ENCODE measurements at regions not wholly inside any gene's neighbourhood (a gene's known extent, or its start where the extent isn't known, plus 50 kb on each side); places are given as distances from the start of the nearest gene placed in this dataset.

DNA sequence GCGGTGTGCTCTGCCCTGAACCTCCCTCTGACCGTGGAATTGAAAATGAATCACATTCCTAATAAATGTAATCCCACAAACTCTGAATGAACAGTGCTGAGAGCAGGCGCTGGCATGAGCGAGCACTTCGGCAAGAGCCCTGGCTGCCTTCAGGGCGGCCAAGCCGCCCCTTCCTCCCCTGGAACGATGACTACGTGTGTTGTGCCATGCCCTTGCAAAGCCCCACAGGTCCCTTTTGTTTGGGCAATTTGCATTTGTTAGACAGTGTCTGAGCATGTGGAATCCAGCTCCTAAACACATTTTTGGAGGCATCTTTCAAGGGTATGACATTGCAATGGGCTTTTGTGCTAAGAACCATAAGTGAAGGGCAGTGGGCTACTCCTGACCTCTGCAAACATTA lies 95.6 kb upstream of the MKI67 start:
- no peak for DNase-seq (ENCODE audit: low read depth)

GRCh38 chr10:128222332-128222849 lies 96.2 kb upstream of the MKI67 start:
- no peak for DNase-seq (ENCODE audit: low read depth)

DNA sequence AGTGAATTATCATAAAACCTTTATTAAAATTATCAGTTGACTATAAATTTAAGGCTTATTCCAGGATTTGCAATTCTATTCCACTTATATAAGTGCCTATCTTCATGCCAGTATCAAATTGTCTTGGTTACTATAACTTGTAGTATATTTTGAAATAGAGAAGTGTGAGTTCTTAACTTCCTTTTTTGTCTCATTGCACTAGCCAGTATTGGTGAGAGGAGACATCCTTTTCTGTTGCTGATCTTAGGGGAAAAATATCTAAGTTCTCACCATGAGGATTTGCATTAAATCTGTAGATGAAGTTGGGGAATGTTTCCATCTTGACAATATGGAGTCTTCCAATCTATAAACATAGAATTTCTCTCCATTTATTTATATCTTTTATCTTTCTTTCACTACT lies 104.2 kb upstream of the MKI67 start:
- DNase-seq (ENCODE audit: low read depth) = no peak

- DNase-seq (ENCODE audit: low read depth) = no peak
Observed at GRCh38 chr10:128233422-128233821, 107.2 kb upstream of the MKI67 start.

DNA sequence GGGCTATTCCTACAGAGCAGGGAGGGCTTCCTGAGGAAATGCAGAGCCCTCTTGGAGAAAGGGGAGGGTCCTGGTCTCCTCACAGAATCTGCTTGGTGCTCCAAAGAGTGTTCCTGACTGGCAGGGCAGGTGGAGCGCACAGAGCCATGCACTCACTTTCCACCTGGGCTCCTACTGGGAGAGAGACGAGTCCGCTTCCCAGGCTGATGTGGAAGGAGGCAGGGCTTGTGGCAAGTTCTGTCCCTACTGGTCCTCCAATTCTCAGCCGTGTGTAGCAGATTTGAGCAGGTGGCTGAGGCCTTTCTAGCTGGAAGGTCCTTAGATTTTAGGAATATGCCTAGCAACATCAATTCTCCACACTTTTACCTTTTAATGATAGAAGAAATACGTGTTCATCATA lies 111.5 kb upstream of the MKI67 start:
- DNase-seq (ENCODE audit: low read depth) = no peak

DNA sequence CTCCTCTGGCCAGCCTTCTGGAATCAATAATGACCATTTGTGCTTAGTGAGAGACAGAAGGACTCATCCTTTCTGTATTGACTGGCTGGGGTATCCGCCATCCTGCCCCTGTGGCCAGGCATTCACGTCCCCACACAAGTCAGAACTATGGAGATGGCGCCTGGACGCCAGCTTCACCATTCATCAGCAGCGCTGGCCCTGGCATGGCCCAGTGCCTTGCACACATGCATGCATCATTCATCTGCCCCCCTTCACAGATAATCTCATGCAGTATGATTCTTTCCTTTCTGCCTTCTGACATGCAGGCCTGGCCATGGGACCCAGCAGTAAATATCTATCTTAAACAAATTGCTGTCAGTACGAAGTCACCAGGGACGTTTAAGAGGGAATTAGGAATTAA lies 114.8 kb upstream of the MKI67 start:
- DNase-seq (ENCODE audit: low read depth) = no peak

GRCh38 chr10:128242641-128243040 lies 116.4 kb upstream of the MKI67 start:
- no peak for DNase-seq (ENCODE audit: low read depth)

DNA sequence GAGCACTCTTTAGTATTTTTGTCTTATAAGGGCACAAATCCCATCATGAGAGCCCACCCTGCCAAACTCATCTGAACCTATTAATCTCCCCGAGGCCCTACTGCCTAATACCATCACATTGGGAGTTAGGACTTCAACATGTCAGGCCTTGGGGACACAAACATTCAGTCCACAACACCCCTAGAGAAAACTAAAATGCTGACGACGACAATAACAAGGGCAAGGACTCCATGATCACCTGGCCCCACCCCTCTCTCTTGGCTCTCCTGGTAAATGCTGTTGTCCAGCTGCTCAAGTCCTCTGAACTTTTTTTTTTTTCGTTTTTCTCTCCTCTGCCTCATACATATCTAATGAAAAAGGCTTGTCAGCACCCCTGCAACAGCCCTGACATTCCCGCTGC lies 118.8 kb upstream of the MKI67 start:
- DNase-seq (ENCODE audit: low read depth) = no peak

GRCh38 chr10:128247576-128247975 lies 121.4 kb upstream of the MKI67 start:
- no peak for DNase-seq (ENCODE audit: low read depth)

GRCh38 chr10:128254476-128254875 lies 128.3 kb upstream of the MKI67 start:
- DNase-seq (ENCODE audit: low read depth) = no peak

DNA sequence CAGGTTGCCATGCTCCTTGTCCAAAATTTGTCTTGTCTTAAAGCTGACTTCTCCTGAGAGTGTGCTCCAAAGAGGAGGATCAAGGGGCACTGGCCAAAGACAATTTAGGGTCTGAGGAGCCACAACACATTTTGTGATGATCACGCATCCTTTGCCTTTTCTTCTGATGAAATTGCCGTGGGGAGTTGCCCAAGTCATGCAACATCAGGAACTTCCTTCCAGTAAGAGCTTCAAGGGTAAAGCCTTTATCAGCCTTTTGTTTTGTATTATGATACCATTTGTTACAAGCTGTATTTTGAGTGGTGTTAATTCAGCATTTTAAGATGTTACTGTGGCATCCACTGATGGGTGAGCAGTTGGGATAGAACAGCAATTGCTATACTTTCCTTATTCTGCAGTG lies 131.2 kb upstream of the MKI67 start:
- no peak for DNase-seq (ENCODE audit: low read depth)

DNA sequence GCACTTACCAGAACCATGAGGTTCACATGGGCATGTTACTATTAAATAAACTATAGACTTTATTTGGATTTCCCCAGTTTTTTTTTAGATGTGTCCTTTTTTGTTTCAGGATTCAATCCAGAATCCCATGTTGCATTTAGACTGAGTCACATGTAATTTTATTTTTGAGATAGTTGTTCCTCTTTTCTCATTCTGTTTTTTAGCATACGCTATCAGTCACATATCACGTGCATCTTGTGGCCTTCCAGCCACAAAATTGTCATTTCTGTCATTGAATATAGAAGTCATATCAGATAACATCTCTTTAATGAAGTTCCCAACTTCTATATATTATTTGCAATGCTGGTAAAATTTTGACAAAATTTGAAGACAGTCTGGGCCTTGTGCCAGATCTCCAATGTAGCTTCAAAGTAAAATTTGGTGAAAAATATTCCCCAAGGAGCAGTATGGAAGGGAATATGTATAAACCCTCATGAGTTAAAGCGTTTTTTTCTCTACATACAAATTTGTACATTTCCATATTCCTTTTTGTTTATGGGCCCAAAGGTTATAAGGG lies 132.3 kb upstream of the MKI67 start:
- DNase-seq (ENCODE audit: low read depth) = no peak

DNA sequence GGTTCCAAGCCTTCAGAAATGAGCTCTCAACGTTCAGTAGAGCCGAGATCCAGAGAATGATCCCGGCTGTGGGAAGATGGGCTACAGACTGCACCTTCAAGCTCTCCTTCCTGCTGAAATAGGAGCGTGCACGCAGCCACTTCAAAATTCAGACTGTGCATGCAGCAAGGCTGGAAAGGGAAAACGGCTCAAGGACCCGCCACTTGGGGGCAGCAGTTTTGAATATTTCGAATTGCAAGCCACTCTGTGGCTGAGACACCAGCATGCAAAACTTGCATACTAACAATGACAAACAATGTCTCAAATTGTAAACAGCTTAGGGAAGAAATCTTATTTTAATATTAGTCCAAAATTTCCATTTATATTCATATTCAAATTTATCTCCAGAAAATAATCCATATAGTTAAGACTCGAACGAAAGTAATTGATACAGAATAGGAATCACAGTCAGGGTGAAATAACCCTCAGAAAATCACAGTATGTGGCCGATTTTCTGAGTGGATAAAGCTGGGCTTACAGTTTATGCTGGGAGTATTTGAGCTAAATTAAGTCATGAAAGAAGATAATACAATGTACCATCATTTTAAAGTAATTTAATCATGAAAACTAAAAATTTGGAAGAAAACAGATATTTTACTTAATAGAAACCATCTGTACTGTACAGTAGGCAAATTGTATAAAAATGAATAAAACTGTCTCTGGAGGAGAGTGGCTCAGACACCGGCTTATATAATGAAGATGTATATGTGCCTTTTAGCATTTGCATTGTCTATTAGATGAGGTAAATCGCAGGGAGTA lies 137.9 kb upstream of the MKI67 start:
- no peak for DNase-seq (ENCODE audit: low read depth)

- no peak for DNase-seq (ENCODE audit: low read depth)
Observed at GRCh38 chr10:128265596-128265995, 139.4 kb upstream of the MKI67 start.

- no peak for DNase-seq (ENCODE audit: low read depth)
Observed at GRCh38 chr10:128267581-128267980, 141.4 kb upstream of the MKI67 start.

DNA sequence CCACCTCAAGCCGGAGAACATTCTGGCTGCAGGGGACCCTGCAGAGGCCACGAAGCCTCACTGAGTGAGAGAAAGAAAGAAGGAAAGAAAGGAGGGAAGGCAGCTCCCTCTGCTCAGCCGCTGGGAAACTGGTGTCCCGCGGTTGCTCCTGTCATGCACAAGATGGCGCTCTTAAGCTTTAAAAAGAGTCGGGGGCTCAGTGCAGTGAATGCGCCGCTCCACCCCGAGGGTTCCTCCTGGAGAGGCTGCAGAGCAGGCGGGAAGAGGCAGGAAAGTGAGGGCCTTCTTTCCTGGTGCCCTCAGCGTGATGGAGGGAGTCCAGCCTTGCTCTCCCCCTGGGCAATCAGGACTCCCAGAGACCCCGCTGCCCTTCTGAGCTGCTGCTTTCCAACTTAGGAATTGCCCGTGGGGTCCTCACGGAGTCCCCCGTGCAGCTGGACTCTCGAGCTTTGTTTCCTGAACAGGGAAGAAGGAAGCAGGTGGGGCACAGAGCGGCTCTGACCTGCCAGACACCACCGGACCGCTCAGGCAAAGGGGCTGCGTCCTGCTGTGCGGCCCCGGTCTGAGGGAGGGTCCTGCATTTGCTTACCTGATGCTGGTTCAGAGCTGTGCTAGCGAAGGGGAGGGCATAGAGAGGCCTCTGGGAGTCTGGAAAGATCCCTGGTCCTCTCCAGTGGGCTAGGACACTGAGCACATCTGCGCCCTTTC lies 141.9 kb upstream of the MKI67 start:
- no peak for DNase-seq (ENCODE audit: low read depth)

GRCh38 chr10:128274938-128275337 lies 148.7 kb upstream of the MKI67 start:
- no peak for DNase-seq (ENCODE audit: low read depth)

DNA sequence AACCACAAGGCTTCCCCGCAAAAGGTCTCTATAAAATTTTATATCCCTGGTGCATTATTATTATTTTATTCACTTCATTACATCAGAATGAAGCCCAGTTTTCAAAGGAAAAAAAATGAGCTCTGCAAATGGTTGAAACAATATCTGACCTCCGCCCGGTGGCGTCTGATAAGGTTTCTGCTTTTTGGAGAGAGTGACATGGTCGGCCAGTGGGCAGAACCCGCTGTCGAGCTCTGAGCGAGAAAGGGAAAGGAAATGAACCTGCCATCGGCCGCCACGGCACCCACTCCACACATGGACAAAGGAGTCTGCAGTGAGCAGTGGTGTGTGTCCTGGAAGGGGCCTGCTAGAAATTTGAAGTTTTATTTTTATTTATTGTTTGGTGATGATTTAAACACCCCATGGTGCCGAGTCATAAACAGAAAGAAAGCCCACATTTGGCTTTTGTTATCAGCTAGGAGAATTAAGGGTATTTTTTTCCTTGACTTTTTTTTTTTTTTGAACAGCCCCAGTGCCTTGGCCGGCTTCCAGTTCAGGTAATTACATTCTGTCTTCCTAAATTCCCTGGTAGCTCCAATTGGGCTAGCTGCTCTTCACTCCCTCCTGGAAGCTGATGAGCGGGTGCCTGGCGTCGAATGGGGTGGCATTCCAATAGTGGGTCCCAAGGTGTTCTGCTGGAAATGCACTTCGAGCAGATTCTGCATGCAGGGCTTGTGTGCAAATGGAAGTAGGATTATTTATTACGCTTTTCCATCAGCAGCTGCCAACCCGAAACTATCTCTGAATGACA lies 149.4 kb upstream of the MKI67 start:
- DNase-seq (ENCODE audit: low read depth) = no peak

GRCh38 chr10:128277267-128277840 lies 151.1 kb upstream of the MKI67 start:
- DNase-seq (ENCODE audit: low read depth) = no peak

DNA sequence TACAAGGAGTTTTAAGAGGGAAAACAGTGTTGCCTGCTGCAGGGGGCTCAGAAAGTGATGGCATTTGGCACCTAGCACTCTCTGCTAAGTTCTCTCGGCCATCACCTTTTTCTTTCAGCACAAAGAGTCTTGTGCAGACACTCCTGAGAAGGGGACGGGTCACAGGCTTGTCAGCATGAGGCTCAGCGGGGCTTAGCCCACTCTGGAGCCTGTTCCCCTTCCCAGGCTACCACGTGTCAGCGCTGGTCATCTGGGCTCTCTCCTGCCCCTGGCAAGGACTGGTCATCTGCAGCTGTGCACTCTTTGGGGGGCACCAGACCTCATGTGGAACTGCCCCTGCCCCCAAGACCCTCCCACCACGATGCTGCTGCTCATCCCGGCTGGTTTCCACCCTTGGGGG lies 152.1 kb upstream of the MKI67 start:
- DNase-seq (ENCODE audit: low read depth) = no peak

- no peak for DNase-seq (ENCODE audit: low read depth)
Observed at GRCh38 chr10:128280271-128280670, 154.0 kb upstream of the MKI67 start.

DNA sequence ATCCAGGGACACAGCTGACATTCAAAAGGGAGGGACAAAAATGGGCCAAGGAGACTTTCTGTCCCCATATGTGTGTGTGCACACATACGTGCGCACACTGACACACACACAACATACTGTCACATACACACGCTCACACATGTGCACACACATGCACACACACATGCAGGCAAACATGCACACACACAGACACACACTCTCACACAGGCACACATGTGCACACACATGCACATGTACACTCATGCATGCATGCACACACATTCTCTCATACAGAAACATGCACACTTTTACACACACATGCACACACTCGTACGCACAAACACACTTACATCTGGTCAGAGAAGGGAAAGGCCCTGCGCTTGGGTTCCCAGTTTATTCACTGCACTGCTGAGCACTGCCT lies 155.1 kb upstream of the MKI67 start:
- no peak for DNase-seq (ENCODE audit: low read depth)

Data from stimulated activated CD8-positive, alpha-beta memory T cell treated with anti-CD3 and anti-CD28 coated beads, Interleukin-15, amount 100 ng/mL, for 24 hours (primary cell).